ENCODE measurements at regions not wholly inside any gene's neighbourhood (a gene's known extent, or its start where the extent isn't known, plus 50 kb on each side); places are given as distances from the start of the nearest gene placed in this dataset.
"Not testable (repeated sequence)": the region's sequence is repeated elsewhere in the genome, so short reads cannot be mapped to it uniquely, and the experiment has no call there.

- DNase-seq (ENCODE audit: low spot score), result no peak
Observed at GRCh38 chr18:75745147-75745546, 317.6 kb upstream of the SMIM21 start.

DNA sequence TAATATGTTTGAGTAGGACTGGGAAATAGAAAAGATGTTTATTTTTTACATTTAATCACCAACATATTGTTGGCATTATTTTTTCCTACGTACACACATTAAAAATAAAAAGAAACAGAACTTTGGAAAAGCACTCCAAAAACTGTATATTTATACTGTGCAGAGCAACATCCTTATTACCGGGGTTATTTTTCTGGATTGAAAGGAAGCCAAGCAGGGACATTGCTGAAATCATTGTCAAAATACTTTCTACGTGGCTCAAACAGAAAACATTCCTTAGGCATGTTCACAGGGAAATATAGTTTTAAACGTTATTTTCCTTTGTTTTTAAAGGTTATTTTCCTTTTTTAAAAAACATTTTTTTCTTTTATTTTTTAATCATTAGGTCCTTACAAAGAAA lies 315.0 kb upstream of the SMIM21 start:
- no peak for DNase-seq (ENCODE audit: low spot score)

DNA sequence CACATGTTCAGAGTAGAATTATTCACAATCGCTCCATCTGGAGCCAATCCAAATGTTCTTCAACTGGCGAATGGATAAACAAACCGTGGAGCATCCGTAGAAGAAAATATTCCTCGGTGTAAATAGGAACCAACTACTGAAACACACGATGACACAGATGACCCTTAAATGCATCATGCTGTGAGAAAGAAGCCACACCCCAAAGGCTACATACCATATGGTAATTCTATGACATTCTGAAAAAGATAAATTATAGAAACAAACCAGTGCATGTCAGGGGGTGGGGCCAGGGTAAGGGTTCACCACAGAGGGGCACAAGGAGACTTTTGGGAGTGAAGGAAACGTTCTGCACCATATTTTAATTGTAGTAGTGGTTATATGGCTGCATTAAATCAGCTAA lies 312.2 kb upstream of the SMIM21 start:
- no peak for DNase-seq (ENCODE audit: low spot score)

GRCh38 chr18:75735291-75735690 lies 307.8 kb upstream of the SMIM21 start:
- DNase-seq (ENCODE audit: low spot score), result no peak

- no peak for DNase-seq (ENCODE audit: low spot score)
Observed at GRCh38 chr18:75730249-75730648, 302.7 kb upstream of the SMIM21 start.

DNA sequence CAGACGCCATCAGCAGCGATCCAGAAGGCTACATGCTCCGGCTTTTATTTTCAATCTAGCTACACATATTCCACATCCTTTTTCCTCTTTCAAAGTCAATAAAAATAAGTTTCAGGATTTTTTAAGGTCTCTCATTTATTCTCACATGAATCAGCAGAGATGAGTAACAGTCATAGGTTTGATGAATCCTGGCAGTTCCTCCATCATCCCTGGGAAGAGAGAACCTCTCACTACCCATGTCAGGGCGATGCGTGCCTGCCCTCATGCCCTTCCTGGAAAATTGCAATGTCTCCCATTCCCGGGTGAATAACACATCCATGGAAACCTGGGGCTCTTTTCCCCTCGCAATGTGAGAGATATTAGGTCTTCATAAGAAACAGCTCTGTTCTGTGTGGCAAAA lies 301.1 kb upstream of the SMIM21 start:
- no peak for DNase-seq (ENCODE audit: low spot score)

DNA sequence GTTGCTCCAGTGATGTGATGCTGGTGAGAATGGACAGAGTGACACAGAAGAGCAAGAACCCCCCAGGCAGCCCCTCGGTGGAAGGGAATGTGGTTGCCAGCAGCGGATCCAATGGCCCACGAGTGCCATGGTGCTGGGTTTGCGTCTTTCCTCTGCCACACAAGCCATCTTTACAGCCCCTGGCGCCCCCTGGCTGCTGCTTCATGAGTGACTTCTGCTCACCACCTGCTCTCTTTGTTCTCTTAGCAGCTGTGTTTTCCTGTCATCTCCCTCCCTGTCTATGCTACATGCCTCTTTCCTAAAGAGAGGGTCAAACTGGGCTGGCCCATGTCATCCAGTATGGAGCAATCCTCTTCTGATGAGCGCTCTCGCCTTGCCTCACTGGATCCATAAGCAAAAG lies 300.0 kb upstream of the SMIM21 start:
- peak; percentile 76 for DNase-seq (ENCODE audit: low spot score)

GRCh38 chr18:75723521-75724340 lies 296.2 kb upstream of the SMIM21 start:
- no peak for DNase-seq (ENCODE audit: low spot score)

DNA sequence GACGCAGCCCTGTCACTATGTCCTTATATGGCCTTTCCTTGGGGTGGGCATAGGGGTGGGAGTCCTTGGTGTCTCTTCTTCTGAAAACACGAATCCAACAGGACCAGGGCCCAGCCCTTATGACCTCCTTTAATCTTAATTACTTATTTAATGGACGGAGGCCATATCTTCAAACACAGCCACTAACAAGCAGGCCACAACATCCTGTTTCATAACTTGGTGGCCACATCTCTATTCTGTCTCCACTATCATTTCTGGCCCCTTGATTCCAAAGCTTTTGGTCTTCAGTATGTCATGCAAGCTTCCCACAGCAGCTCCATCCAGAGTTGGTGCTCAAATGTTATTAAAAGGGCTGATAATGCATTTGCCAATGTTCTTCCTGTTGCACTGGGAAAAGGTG lies 287.3 kb upstream of the SMIM21 start:
- no peak for DNase-seq (ENCODE audit: low spot score)

DNA sequence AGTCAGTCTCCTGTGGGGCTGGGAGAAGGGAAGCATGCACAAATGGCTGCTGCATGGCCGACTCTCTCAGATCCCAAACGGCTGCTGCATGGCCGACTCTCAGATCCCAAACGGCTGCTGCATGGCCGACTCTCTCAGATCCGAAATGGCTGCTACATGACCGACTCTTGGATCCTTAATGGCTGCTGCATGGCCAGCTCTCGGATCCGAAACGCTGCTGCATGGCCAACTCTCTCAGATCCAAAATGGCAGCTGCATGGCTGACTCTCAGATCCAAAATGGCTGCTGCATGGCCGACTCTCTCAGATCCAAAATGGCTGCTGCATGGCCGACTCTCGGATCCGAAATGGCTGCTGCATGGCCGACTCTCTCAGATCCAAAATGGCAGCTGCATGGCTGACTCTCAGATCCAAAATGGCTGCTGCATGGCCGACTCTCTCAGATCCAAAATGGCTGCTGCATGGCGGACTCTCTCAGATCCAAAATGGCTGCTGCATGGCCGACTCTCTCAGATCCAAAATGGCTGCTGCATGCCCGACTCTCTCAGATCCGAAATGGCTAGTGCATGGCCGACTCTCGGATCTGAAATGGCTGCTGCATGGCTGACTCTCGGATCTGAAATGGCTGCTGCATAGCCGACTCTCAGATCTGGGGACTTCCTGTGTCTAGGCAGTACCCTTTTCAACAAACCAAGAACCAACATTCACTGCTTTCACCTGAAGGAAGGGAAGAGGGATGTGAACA lies 284.8 kb upstream of the SMIM21 start:
- DNase-seq (ENCODE audit: low spot score), result not testable (repeated sequence)

GRCh38 chr18:75700561-75700960 lies 273.1 kb upstream of the SMIM21 start:
- no peak for DNase-seq (ENCODE audit: low spot score)

- no peak for DNase-seq (ENCODE audit: low spot score)
Observed at GRCh38 chr18:75698861-75699260, 271.4 kb upstream of the SMIM21 start.

DNA sequence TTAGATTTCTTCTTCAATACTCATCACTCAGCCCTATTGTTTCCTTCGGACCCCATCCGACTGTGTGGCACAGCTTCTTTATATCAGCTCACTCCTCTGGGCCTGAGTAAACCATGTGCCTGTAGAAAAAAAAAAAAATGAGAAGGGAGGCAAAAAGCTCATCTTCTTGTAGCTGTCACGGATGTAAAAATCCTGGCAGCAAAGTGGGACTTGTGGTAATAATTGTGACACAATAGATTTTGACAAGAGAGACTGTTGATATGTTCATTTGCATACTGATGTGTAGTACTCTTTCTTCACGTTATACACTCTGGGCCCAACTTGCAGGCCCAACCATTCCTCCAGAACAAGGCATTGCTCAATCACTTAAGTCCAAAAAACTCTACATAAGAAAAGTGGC lies 270.0 kb upstream of the SMIM21 start:
- no peak for DNase-seq (ENCODE audit: low spot score)

GRCh38 chr18:75696391-75696790 lies 268.9 kb upstream of the SMIM21 start:
- DNase-seq (ENCODE audit: low spot score), result no peak

- no peak for DNase-seq (ENCODE audit: low spot score)
Observed at GRCh38 chr18:75694292-75694691, 266.8 kb upstream of the SMIM21 start.

- DNase-seq (ENCODE audit: low spot score), result no peak
Observed at GRCh38 chr18:75691483-75691882, 264.0 kb upstream of the SMIM21 start.

DNA sequence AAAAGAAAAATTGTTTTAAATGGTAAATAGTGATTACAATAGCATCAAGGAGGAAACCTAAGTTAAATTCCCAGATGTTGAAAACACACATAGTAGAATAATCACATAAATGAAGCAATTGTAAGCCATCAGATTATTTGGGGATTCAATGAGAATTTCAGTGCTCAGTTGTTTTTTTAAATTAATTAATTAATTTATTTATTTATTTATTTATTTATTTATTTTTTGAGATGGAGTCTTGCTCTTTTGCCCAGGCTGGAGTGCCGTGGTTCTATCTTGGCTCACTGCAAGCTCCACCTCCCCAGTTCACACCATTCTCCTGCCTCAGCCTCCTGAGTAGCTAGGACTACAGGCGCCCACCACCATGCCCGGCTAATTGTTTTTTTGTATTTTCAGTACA lies 262.8 kb upstream of the SMIM21 start:
- not testable (repeated sequence) for DNase-seq (ENCODE audit: low spot score)

DNA sequence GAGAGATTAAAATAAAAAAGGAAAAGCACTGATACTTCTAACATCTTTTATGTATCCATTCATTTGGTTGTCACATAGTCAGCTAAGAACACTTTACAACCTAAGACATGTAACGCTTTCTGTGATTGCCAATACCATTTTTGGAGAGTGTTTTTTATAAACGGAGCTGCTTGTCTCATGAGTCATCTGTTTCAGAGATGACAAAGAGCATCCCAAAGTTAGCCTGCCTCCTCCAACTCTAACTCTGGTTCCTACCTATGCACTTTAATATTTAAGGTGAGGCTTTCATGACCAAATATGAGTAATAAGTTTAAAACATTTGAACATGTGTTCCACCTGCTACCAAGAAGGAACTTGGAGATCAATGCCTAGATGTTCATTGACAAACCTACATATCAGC lies 260.1 kb upstream of the SMIM21 start:
- DNase-seq (ENCODE audit: low spot score), result no peak

DNA sequence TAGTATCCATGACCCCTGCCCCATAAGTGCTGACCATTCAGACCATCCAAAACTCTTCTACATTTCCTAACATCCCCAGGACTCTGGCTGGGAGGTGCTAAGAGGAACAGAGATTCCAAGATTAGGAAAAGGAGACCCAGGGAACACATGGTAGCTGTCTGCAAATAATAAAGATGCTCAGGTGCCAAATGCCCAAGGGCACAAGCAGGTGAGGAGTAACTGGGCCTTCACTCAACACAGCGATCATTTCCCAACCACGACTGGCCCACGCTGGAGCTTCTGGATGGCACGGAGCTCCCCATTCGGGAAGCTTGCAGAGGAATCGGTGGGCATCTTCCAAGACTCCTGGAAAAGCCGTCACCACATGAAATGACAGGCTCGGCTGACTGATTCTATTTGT lies 255.9 kb upstream of the SMIM21 start:
- DNase-seq (ENCODE audit: low spot score), result no peak

GRCh38 chr18:75681538-75682115 lies 254.1 kb upstream of the SMIM21 start:
- DNase-seq (ENCODE audit: low spot score), result no peak

DNA sequence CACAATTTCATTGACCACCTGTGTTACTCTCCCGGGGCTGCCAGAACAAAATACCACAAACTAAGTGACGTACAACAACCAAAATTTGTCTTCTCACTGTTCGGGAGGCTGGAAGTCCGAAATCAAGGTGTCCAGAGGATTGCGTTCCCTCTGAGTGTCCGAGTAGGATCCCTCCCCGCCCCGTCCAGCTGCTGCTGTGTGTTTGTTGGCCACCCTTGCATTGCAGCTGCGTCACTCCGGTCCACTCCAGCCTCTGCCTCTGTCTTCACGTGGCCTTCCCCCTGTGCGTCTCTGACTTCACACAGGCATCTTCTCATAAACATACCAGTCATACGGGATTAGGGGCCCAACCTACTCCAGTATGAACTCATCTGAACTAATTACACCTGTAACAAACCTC lies 251.8 kb upstream of the SMIM21 start:
- DNase-seq (ENCODE audit: low spot score), result no peak

GRCh38 chr18:75678627-75679026 lies 251.1 kb upstream of the SMIM21 start:
- no peak for DNase-seq (ENCODE audit: low spot score)

Measured in ecto neural progenitor cell (in vitro differentiated cells).